Right atrium auricular region (tissue), 2 donors: ENCODE measurements at regions not wholly inside any gene's neighbourhood (a gene's known extent, or its start where the extent isn't known, plus 50 kb on each side); places are given as distances from the start of the nearest gene placed in this dataset.

ENCODE experiments used
- DNase-seq: peaks from one replicate; pipeline ENCODE4 v3.0.0-alpha.2; 2019; ENCODE audit warnings: low spot score
- H3K27ac ChIP-seq, 2 donors: fragments of 200-600 bp; sonication (generic); 1 replicate in 1 of 2; 2 replicates in 1 of 2; pipeline ENCODE4 v1.5.1; 2016 to 2019
- H3K27me3 ChIP-seq, 2 donors: fragments of 200-600 bp; sonication (generic); one replicate each; pipeline versions ENCODE4 v1.5.1 to v1.6.0; 2017 to 2019
- H3K36me3 ChIP-seq: fragments of 200-600 bp; sonication (generic); one replicate; pipeline ENCODE4 v1.5.1; 2016
- H3K4me1 ChIP-seq, 2 donors: fragments of 200-600 bp; sonication (generic); one replicate each; pipeline versions ENCODE4 v1.5.1 to v1.6.0; 2017 to 2019
- H3K4me3 ChIP-seq, 2 donors: fragments of 200-600 bp; sonication (generic); 1 replicate in 1 of 2; 2 replicates in 1 of 2; pipeline ENCODE4 v1.5.1; 2017 to 2019; ENCODE audit warnings: mild to moderate bottlenecking in 1 of 2, moderate library complexity in 1 of 2
- H3K9me3 ChIP-seq, 2 donors: fragments of 200-600 bp; sonication (generic); one replicate each; pipeline ENCODE4 v1.5.1; 2019
- TF ChIP-seq, protein P1 (sequence below), 2 donors: fragments of 200-600 bp; sonication (generic); IDR thresholded peaks; one replicate each; pipeline ENCODE4 v1.5.1; 2019; ENCODE audit warnings: antibody characterized with exemption in 2 of 2

DNA sequence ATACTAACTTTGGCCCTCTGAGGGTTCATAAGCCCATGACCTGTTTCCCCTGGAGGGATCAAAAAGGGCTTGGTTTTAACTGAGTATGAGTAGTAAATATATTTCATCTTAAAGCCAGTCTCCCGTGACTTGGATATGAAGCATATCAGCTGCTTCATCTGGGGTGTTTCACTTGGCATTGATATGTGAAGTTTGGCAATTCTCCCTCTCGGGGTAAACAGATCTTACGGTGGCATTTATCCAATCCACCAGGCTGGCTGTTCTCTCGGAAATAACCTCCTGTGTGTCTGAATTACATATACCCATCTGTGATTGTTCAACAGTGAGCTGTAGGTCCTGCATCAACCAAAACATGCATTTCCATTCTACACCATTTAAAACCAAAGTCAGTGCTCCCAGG lies 130.7 kb downstream of the ADAM29 start:
- DNase-seq: no peak
- TF ChIP-seq, protein P1, sequence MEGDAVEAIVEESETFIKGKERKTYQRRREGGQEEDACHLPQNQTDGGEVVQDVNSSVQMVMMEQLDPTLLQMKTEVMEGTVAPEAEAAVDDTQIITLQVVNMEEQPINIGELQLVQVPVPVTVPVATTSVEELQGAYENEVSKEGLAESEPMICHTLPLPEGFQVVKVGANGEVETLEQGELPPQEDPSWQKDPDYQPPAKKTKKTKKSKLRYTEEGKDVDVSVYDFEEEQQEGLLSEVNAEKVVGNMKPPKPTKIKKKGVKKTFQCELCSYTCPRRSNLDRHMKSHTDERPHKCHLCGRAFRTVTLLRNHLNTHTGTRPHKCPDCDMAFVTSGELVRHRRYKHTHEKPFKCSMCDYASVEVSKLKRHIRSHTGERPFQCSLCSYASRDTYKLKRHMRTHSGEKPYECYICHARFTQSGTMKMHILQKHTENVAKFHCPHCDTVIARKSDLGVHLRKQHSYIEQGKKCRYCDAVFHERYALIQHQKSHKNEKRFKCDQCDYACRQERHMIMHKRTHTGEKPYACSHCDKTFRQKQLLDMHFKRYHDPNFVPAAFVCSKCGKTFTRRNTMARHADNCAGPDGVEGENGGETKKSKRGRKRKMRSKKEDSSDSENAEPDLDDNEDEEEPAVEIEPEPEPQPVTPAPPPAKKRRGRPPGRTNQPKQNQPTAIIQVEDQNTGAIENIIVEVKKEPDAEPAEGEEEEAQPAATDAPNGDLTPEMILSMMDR (IDR thresholded peaks at IDR 0.05): no peak
- H3K9me3 ChIP-seq: no peaks in the 10 kb centered on the region

DNA sequence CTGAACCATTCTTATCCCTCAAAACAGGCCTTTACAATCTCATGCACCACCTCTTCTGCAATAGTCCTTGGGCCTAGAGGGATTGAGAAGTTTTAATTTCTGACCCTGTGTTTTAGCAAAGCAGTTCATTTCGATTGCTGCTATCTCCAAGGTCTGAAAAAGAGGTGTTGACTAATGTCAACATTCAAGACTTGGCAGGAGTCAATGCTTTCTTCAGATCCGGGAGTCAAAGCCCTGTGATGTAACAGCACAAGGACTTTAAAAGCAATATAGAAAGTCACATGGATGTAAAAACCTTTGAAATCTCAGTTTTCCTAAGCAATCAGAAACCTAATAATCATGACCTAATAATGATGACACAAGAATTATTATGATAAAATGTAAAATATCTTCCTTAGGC lies 133.8 kb downstream of the ADAM29 start:
- Histone ChIP-seq H3K27me3 (no peaks in the 10 kb centered on the region), H3K36me3 (no peaks in the 10 kb centered on the region), H3K4me1 (no peaks in the 10 kb centered on the region), H3K9me3 (no peaks in the 10 kb centered on the region), H3K27ac (no peak overlapping the region), H3K4me3 (no peak overlapping the region)
- DNase-seq: no peak
- TF ChIP-seq, protein P1 (IDR thresholded peaks at IDR 0.05): no peak

More for the DNA sequence above, 130.7 kb downstream of the ADAM29 start:
- Histone ChIP-seq H3K27ac (no peak overlapping the region), H3K4me1 (no peaks in the 10 kb centered on the region), H3K36me3 (no peaks in the 10 kb centered on the region), H3K27me3 (no peaks in the 10 kb centered on the region), H3K4me3 (no peak overlapping the region)

DNA sequence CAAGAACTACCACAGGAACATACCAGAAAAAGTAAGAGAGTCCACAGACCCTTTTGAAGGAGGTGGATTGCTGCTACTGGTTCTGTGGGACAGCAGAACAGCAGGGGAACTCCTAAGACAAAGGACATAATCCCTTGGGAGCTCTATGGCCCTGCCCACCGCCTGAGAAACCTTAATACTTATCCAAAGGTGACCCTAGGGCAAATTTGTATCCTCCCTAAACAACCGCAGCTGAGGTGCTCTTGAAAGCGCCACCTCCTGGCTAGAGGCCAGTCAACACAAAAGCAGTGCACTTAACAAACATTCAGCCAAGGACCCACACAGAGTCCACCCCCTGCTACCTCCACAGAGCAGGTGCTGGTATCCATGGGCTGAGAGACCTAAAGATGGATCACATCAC lies 136.8 kb downstream of the ADAM29 start:
- Histone ChIP-seq H3K9me3 (no peaks in the 10 kb centered on the region), H3K27me3 (no peaks in the 10 kb centered on the region), H3K4me3 (no peak overlapping the region), H3K27ac (no peak overlapping the region), H3K4me1 (no peaks in the 10 kb centered on the region), H3K36me3 (no peaks in the 10 kb centered on the region)
- DNase-seq: no peak
- TF ChIP-seq, protein P1 (IDR thresholded peaks at IDR 0.05): no peak

DNA sequence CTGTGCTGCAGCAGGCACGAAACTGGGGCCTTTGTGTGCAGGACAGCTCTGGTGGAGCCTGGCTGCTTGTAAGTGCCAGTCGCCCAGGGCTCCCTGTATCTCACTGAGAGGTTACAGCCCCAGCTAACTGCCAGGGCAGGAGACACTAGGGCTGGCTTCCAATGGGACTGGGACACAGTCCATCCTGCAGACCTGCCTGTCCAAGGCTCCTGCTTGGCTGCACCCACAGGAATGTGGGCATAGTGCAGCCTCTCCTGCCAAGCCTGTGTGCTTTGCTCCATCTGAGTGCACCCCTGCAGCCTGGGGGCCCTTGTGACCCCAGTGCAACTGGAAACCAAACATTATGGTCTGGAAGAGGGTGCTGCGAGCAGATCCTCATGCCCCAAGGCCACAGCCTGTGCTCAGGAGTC lies 144.0 kb downstream of the ADAM29 start:
- no peak for DNase-seq
- Histone ChIP-seq H3K9me3 (no peaks in the 10 kb centered on the region), H3K4me3 (no peak overlapping the region), H3K27ac (no peak overlapping the region), H3K36me3 (no peaks in the 10 kb centered on the region), H3K27me3 (no peaks in the 10 kb centered on the region), H3K4me1 (no peaks in the 10 kb centered on the region)
- TF ChIP-seq, protein P1 (IDR thresholded peaks at IDR 0.05): no peak

DNA sequence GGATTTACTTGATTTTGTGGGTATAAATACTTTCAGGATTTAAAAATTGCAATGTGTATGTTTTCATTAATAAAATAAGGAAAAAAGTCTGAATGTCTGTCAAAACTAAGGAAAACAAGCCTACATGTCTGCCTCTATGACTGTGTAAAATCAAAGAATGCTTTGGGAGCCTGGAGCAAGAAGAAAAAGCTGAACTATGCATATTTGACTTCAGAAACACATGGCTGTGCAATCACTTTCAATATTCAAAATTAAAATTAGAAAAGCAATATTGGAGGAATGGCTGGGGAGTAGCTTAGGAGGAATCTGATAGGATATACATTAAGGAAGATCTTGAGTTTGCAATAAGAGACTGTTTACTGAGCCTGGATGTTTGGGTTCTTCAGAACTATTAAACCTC lies 147.1 kb downstream of the ADAM29 start:
- H3K27ac ChIP-seq: no peak overlapping the region
- TF ChIP-seq, protein P1 (IDR thresholded peaks at IDR 0.05): no peak
- H3K4me1 ChIP-seq: no peaks in the 10 kb centered on the region

DNA sequence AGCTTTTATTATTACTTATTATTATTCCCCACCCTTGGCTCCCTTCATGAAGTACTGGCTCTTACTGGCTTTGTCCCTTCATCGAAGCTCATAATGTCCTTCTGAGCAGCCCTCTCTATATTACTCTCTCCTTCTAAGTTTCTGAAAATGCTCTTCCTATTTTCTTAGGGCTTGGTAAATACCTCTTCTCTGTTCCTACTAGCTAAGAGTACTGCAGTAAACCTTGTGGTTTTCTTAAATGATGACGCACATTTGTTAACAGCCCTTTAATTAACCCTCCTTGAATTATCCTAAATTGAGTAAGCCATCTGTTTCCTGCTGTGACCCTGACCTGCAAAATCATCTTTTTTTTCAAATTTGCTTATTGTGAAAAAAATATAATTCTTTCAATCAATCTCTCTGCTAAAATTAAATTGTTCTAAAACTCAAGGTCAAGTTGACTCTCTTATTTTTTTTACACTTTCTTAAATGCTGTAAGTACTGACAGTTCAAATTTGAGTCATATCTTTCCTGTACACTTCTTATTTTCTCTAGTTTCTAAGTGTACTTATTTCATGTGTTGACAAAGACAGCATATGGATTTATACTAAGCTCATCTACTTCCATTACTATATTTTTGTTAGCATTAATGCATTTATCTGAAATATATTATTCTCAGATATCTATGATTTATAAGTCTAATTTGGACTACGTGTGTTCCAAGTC lies 148.9 kb downstream of the ADAM29 start:
- H3K9me3 ChIP-seq: no peaks in the 10 kb centered on the region
- no peak overlapping the region for H3K4me3 ChIP-seq
- H3K27me3 ChIP-seq: no peaks in the 10 kb centered on the region
- H3K27ac ChIP-seq: no peak overlapping the region
- no peaks in the 10 kb centered on the region for H3K36me3 ChIP-seq
- no peak for DNase-seq
- TF ChIP-seq, protein P1 (IDR thresholded peaks at IDR 0.05): no peak
- H3K4me1 ChIP-seq: no peaks in the 10 kb centered on the region

More for the DNA sequence above, 147.1 kb downstream of the ADAM29 start:
- Histone ChIP-seq H3K9me3 (no peaks in the 10 kb centered on the region), H3K36me3 (no peaks in the 10 kb centered on the region), H3K27me3 (no peaks in the 10 kb centered on the region), H3K4me3 (no peak overlapping the region)
- no peak for DNase-seq
